Neural cell (in vitro differentiated cells): ENCODE measurements at regions not wholly inside any gene's neighbourhood (a gene's known extent, or its start where the extent isn't known, plus 50 kb on each side); places are given as distances from the start of the nearest gene placed in this dataset.

Experiments used
- H2AFZ ChIP-seq: fragments of 200-600, 300-800 bp; sonication (generic), shearing (Covaris generic); 2 replicates; pipeline ENCODE4 v1.6.0; 2014; ENCODE audit warnings: low read depth, mild to moderate bottlenecking, antibody characterized with exemption, low read length, moderate library complexity
- H3F3A ChIP-seq: fragments of 200-600 bp; shearing (Covaris generic); 2 replicates; pipeline ENCODE4 v1.6.1; 2016; ENCODE audit warnings: mild to moderate bottlenecking, moderate library complexity, mixed read lengths, antibody characterized with exemption, low read length; ENCODE audit not compliant: insufficient read depth, poor library complexity, severe bottlenecking
- H3K27ac ChIP-seq: fragments of 200-600, 300-800 bp; sonication (generic), shearing (Covaris generic); 2 replicates; pipeline ENCODE4 v1.5.1; 2014; ENCODE audit warnings: mild to moderate bottlenecking, low read length, moderate library complexity
- H3K27me3 ChIP-seq: fragments of 300-800, 200-600 bp; sonication (generic), shearing (Covaris generic); 2 replicates; pipeline ENCODE4 v1.6.0; 2014; ENCODE audit warnings: mild to moderate bottlenecking, low read depth, low read length, moderate library complexity; ENCODE audit not compliant: insufficient read depth
- H3K36me3 ChIP-seq: fragments of 300-800, 200-600 bp; sonication (generic), shearing (Covaris generic); 2 replicates; pipeline ENCODE4 v1.5.1; 2014; ENCODE audit warnings: mild to moderate bottlenecking, antibody characterized with exemption, low read length, moderate library complexity; ENCODE audit not compliant: insufficient read depth
- H3K4me2 ChIP-seq: fragments of 300-800, 200-600 bp; sonication (generic), shearing (Covaris generic); 2 replicates; pipeline ENCODE4 v1.6.0; 2014; ENCODE audit warnings: mild to moderate bottlenecking, low read length
- H3K4me3 ChIP-seq: fragments of 300-800, 200-600 bp; sonication (generic), shearing (Covaris generic); 2 replicates; pipeline ENCODE4 v1.5.1; 2014; ENCODE audit warnings: mild to moderate bottlenecking, low read length, moderate library complexity
- H3K79me2 ChIP-seq: fragments of 200-600 bp; shearing (Covaris generic); replicated peaks from 2 replicates; pipeline ENCODE4 v1.6.0; 2014; ENCODE audit warnings: mild to moderate bottlenecking, low read length, moderate library complexity; ENCODE audit not compliant: insufficient read depth
- H3K9ac ChIP-seq: fragments of 300-800, 200-600 bp; sonication (generic), shearing (Covaris generic); 2 replicates; pipeline ENCODE4 v1.6.1; 2016; ENCODE audit warnings: mild to moderate bottlenecking, low read length, mixed read lengths
- H3K9me2 ChIP-seq: fragments of 200-600 bp; shearing (Covaris generic); 2 replicates; pipeline ENCODE4 v1.6.1; 2016; ENCODE audit warnings: mild to moderate bottlenecking, low read length, mixed read lengths; ENCODE audit not compliant: insufficient read depth
- H3K9me3 ChIP-seq: fragments of 200-600, 300-800 bp; sonication (generic), shearing (Covaris generic); 2 replicates; pipeline ENCODE4 v1.6.1; 2016; ENCODE audit warnings: mild to moderate bottlenecking, mixed run types, low read length, moderate library complexity, mixed read lengths
- H4K20me1 ChIP-seq: fragments of 200-600 bp; shearing (Covaris generic); 2 replicates; pipeline ENCODE4 v1.6.1; 2016; ENCODE audit warnings: mild to moderate bottlenecking, mixed run types; ENCODE audit not compliant: insufficient read depth
- EP300 ChIP-seq: fragments of 450-650 bp; conservative IDR thresholded peaks from 2 replicates; pipeline ENCODE4 v1.6.1; 2014; ENCODE audit warnings: antibody characterized with exemption, mild to moderate bottlenecking, moderate library complexity; ENCODE audit not compliant: poor library complexity, severe bottlenecking
- EZH2 ChIP-seq: fragments of 200-600, 300-800 bp; shearing (Covaris generic), sonication (generic); IDR thresholded peaks from 2 replicates; pipeline ENCODE4 v1.6.1; 2014; ENCODE audit warnings: antibody characterized with exemption, low read length, borderline replicate concordance, mild to moderate bottlenecking; ENCODE audit not compliant: insufficient read depth, poor library complexity, severe bottlenecking
- MXI1 ChIP-seq: fragments of 450-650 bp; conservative IDR thresholded peaks from 2 replicates; pipeline ENCODE4 v1.6.1; 2014; ENCODE audit warnings: antibody characterized with exemption, mild to moderate bottlenecking; ENCODE audit not compliant: poor library complexity, severe bottlenecking
- POLR2AphosphoS5 ChIP-seq: IDR thresholded peaks from 2 replicates; pipeline ENCODE4 v1.6.1; 2012
- RAD21 ChIP-seq: fragments of 450-650 bp; conservative IDR thresholded peaks from 2 replicates; pipeline ENCODE4 v1.6.1; 2014; ENCODE audit warnings: antibody characterized with exemption, mild to moderate bottlenecking, moderate library complexity
- REST ChIP-seq: IDR thresholded peaks from 2 replicates; pipeline ENCODE4 v1.6.1; 2012; ENCODE audit warnings: borderline replicate concordance
- SMC3 ChIP-seq: fragments of 450-650 bp; conservative IDR thresholded peaks from 2 replicates; pipeline ENCODE4 v1.6.1; 2014; ENCODE audit warnings: antibody characterized with exemption, mild to moderate bottlenecking, moderate library complexity; ENCODE audit not compliant: poor library complexity
- TAF1 ChIP-seq: IDR thresholded peaks from 2 replicates; pipeline ENCODE4 v1.6.1; 2012; ENCODE audit warnings: low read depth
- TF ChIP-seq, protein P1 (sequence below): fragments of 450-650 bp; IDR thresholded peaks from 2 replicates; pipeline ENCODE4 v1.5.1; 2014; ENCODE audit warnings: antibody characterized with exemption, mild to moderate bottlenecking, moderate library complexity; ENCODE audit not compliant: poor library complexity, severe bottlenecking

DNA sequence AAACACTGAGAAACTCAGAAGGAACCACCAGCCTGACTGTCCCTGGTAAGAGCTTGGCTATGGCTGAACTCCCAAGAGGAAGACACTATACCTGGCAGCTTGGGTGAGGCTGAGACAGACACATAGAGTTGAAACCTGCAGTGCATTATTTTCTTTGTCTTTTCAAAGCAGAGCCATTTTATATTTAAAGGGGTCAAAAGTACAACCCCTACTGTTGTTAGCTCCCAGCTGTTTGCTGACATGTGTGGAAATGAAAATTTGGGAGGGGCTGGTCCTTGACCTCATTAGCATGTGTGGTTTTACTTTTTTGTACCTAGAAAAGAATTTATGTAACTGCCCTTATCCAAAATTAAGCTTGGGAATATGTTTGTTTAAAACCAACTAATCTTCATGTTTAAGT lies 309.0 kb downstream of the RPRM start:
- H3K79me2 ChIP-seq = no peaks in the 10 kb centered on the region
- no peaks in the 10 kb centered on the region for H3K9me3 ChIP-seq
- H3K9ac ChIP-seq = no peak overlapping the region
- H3K27me3 ChIP-seq = no peaks in the 10 kb centered on the region
- H2AFZ ChIP-seq = no peak overlapping the region
- no peak overlapping the region for H3K4me3 ChIP-seq
- H3K36me3 ChIP-seq = no peaks in the 10 kb centered on the region
- TF ChIP-seq RAD21 (no peak), SMC3 (no peak), EP300 (no peak), TAF1 (no peak), EZH2 (no peak), MXI1 (no peak), REST (no peak), POLR2AphosphoS5 (no peak)
- TF ChIP-seq, protein P1, sequence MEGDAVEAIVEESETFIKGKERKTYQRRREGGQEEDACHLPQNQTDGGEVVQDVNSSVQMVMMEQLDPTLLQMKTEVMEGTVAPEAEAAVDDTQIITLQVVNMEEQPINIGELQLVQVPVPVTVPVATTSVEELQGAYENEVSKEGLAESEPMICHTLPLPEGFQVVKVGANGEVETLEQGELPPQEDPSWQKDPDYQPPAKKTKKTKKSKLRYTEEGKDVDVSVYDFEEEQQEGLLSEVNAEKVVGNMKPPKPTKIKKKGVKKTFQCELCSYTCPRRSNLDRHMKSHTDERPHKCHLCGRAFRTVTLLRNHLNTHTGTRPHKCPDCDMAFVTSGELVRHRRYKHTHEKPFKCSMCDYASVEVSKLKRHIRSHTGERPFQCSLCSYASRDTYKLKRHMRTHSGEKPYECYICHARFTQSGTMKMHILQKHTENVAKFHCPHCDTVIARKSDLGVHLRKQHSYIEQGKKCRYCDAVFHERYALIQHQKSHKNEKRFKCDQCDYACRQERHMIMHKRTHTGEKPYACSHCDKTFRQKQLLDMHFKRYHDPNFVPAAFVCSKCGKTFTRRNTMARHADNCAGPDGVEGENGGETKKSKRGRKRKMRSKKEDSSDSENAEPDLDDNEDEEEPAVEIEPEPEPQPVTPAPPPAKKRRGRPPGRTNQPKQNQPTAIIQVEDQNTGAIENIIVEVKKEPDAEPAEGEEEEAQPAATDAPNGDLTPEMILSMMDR = no peak
- H3F3A ChIP-seq = no peaks in the 10 kb centered on the region
- no peaks in the 10 kb centered on the region for H4K20me1 ChIP-seq
- no peaks in the 10 kb centered on the region for H3K9me2 ChIP-seq
- no peak overlapping the region for H3K4me2 ChIP-seq
- no peak overlapping the region for H3K27ac ChIP-seq

DNA sequence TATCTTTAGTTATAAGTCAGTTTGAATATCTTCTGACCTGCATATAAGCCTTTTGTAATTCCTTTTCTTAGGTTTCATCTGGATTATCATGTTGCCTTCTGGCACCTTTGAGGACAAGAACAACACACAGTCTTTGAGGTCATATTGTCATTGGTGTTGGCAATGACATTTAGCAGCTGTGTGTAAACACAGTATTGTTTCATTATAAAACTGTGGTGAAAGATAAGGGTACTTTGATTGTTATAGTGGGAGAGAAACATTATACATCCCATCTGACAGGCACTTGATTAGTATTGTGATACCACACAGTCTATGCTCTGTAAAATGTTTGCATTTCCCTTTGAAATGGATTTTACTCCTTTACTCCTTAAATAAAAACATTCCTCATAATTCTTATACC lies 313.5 kb downstream of the RPRM start:
- Histone ChIP-seq H3K36me3 (no peaks in the 10 kb centered on the region), H3K9ac (no peak overlapping the region), H3K4me3 (no peak overlapping the region), H3K27ac (no peak overlapping the region), H3K9me2 (no peaks in the 10 kb centered on the region), H3K27me3 (no peaks in the 10 kb centered on the region), H3F3A (no peaks in the 10 kb centered on the region), H3K9me3 (no peaks in the 10 kb centered on the region), H2AFZ (no peak overlapping the region), H4K20me1 (no peaks in the 10 kb centered on the region), H3K4me2 (no peak overlapping the region), H3K79me2 (no peaks in the 10 kb centered on the region)
- no peak for TF ChIP-seq SMC3
- no peak for TF ChIP-seq RAD21
- TF ChIP-seq, protein P1 = no peak
- TF ChIP-seq TAF1 = no peak
- TF ChIP-seq MXI1 = no peak
- TF ChIP-seq EP300 = no peak
- no peak for TF ChIP-seq EZH2
- TF ChIP-seq POLR2AphosphoS5 = no peak
- no peak for TF ChIP-seq REST
